Stimulated activated CD8-positive, alpha-beta memory T cell treated with anti-CD3 and anti-CD28 coated beads, Interleukin-2, amount 100 ng/mL, for 1 hour (primary cell): ENCODE measurements at regions not wholly inside any gene's neighbourhood (a gene's known extent, or its start where the extent isn't known, plus 50 kb on each side); places are given as distances from the start of the nearest gene placed in this dataset.

Experiments
- DNase-seq, 2 donors: peaks; one replicate each; pipeline ENCODE4 v3.0.0-alpha.2; 2020; ENCODE audit warnings: low read depth in 2 of 2

GRCh38 chrX:124993735-124994134 is 325.9 kb upstream of the TEX13C start:
- DNase-seq = no peak

GRCh38 chrX:124994404-124994803 is 325.3 kb upstream of the TEX13C start:
- no peak for DNase-seq

- DNase-seq = no peak
Observed at GRCh38 chrX:125003746-125004446, 315.8 kb upstream of the TEX13C start.

GRCh38 chrX:125004799-125005198 is 314.9 kb upstream of the TEX13C start:
- DNase-seq = no peak

- no peak for DNase-seq
Observed at GRCh38 chrX:125005863-125006262, 313.8 kb upstream of the TEX13C start.

GRCh38 chrX:125006704-125007103 is 313.0 kb upstream of the TEX13C start:
- no peak for DNase-seq

- no peak for DNase-seq
Observed at GRCh38 chrX:125012585-125012984, 307.1 kb upstream of the TEX13C start.

GRCh38 chrX:125029131-125029530 is 290.5 kb upstream of the TEX13C start:
- no peak for DNase-seq
